Breast epithelium (tissue), 3 donors: ENCODE measurements at regions not wholly inside any gene's neighbourhood (a gene's known extent, or its start where the extent isn't known, plus 50 kb on each side); places are given as distances from the start of the nearest gene placed in this dataset.

Experiments used
- CTCF ChIP-seq, 3 donors: fragments of 450-650 bp; IDR thresholded peaks; one replicate each; pipeline ENCODE4 v1.5.1; 2016 to 2017; ENCODE audit warnings: antibody characterized with exemption in 3 of 3, mild to moderate bottlenecking in 3 of 3, moderate library complexity in 3 of 3
- POLR2A ChIP-seq: fragments of 450-650 bp; IDR thresholded peaks from one replicate; pipeline ENCODE4 v1.6.1; 2016; ENCODE audit warnings: antibody characterized with exemption, mild to moderate bottlenecking, moderate library complexity

- TF ChIP-seq POLR2A (no peak), CTCF (IDR thresholded peaks at IDR 0.05) (no peak)
These were observed 166.0 kb upstream of the GSE1 start for GRCh38 chr16:85446951-85447692.
